H1 (cell line): ENCODE measurements at regions not wholly inside any gene's neighbourhood (a gene's known extent, or its start where the extent isn't known, plus 50 kb on each side); places are given as distances from the start of the nearest gene placed in this dataset.

Experiments
- JUND ChIP-seq: IDR thresholded peaks from 2 replicates; pipeline ENCODE4 v1.6.1; 2011; ENCODE audit warnings: mild to moderate bottlenecking, improper control_type of control experiment, low read length
- MAX ChIP-seq: IDR thresholded peaks from 2 replicates; pipeline ENCODE4 v1.6.1; 2012; ENCODE audit warnings: inconsistent platforms
- TAF1 ChIP-seq: IDR thresholded peaks from 2 replicates; pipeline ENCODE4 v1.6.1; 2011; ENCODE audit warnings: mild to moderate bottlenecking, low read depth, low read length

GRCh38 chr22:49326558-49326957 is 501.1 kb downstream of the BRD1 start:
- TF ChIP-seq TAF1: no peak
- TF ChIP-seq JUND: no peak
- no peak for TF ChIP-seq MAX
